ENCODE measurements at regions not wholly inside any gene's neighbourhood (a gene's known extent, or its start where the extent isn't known, plus 50 kb on each side); places are given as distances from the start of the nearest gene placed in this dataset.
A peak's percentile ranks its signal among the peaks of the same experiment; 100 is the strongest.

- DNase-seq = no peak
- Histone ChIP-seq H3K4me1 (ENCODE audit: control insufficient read depth in 2 of 3, insufficient read depth in 2 of 3, low read depth in 1 of 3, low read length in 3 of 3) (no peaks in the 10 kb centered on the region), H3K9ac (ENCODE audit: low read length in 3 of 3) (no peak overlapping the region), H3K4me3 (ENCODE audit: low read length in 3 of 3) (no peak overlapping the region), H3K9me3 (ENCODE audit: control insufficient read depth in 2 of 3, insufficient read depth in 1 of 3, low read length in 3 of 3) (no peaks in the 10 kb centered on the region), H3K36me3 (ENCODE audit: control insufficient read depth in 2 of 3, insufficient read depth in 3 of 3, low read length in 3 of 3) (no peaks in the 10 kb centered on the region), H3K27me3 (ENCODE audit: control insufficient read depth, insufficient read depth, low read length) (no peaks in the 10 kb centered on the region), H3K27ac (ENCODE audit: low read depth in 2 of 2, low read length in 2 of 2) (no peak overlapping the region)
- intact Hi-C loops (cut with DNase I) = no loop called here
- TF ChIP-seq CTCF (IDR thresholded peaks at IDR 0.05; ENCODE audit: borderline replicate concordance, extremely low read depth, insufficient read depth) = peak; percentile 8
- FAIRE-seq = no peak
These were observed 94.0 kb upstream of the RMST start for GRCh38 chr12:97368462-97369163.

GRCh38 chr12:97375310-97375709 lies 87.3 kb upstream of the RMST start:
- Histone ChIP-seq H3K9ac (ENCODE audit: low read length in 3 of 3) (no peak overlapping the region), H3K36me3 (ENCODE audit: control insufficient read depth in 2 of 3, insufficient read depth in 3 of 3, low read length in 3 of 3) (no peaks in the 10 kb centered on the region), H3K27me3 (ENCODE audit: control insufficient read depth, insufficient read depth, low read length) (no peaks in the 10 kb centered on the region), H3K4me1 (ENCODE audit: control insufficient read depth in 2 of 3, insufficient read depth in 2 of 3, low read depth in 1 of 3, low read length in 3 of 3) (no peaks in the 10 kb centered on the region), H3K27ac (ENCODE audit: low read depth in 2 of 2, low read length in 2 of 2) (no peak overlapping the region), H3K4me3 (ENCODE audit: low read length in 3 of 3) (no peak overlapping the region), H3K9me3 (ENCODE audit: control insufficient read depth in 2 of 3, insufficient read depth in 1 of 3, low read length in 3 of 3) (no peaks in the 10 kb centered on the region)
- no peak for DNase-seq
- no peak for FAIRE-seq
- TF ChIP-seq CTCF (IDR thresholded peaks at IDR 0.05; ENCODE audit: borderline replicate concordance, extremely low read depth, insufficient read depth) = no peak
- intact Hi-C loops (cut with DNase I) = no loop called here

GRCh38 chr12:97380440-97380839 lies 82.2 kb upstream of the RMST start:
- H3K27ac ChIP-seq (ENCODE audit: low read depth in 2 of 2, low read length in 2 of 2) = no peak overlapping the region
- no peaks in the 10 kb centered on the region for H3K27me3 ChIP-seq (ENCODE audit: control insufficient read depth, insufficient read depth, low read length)
- intact Hi-C loops (cut with DNase I) = no loop called here
- H3K36me3 ChIP-seq (ENCODE audit: control insufficient read depth in 2 of 3, insufficient read depth in 3 of 3, low read length in 3 of 3) = no peaks in the 10 kb centered on the region
- FAIRE-seq (no peak), DNase-seq (no peak)
- TF ChIP-seq CTCF (IDR thresholded peaks at IDR 0.05; ENCODE audit: borderline replicate concordance, extremely low read depth, insufficient read depth) = no peak
- peaks cover 0 to 7% (median 0%) of the 10 kb centered on the region in 3 donors for H3K9me3 ChIP-seq (ENCODE audit: control insufficient read depth in 2 of 3, insufficient read depth in 1 of 3, low read length in 3 of 3)
- no peak overlapping the region for H3K9ac ChIP-seq (ENCODE audit: low read length in 3 of 3)
- H3K4me3 ChIP-seq (ENCODE audit: low read length in 3 of 3) = no peak overlapping the region
- H3K4me1 ChIP-seq (ENCODE audit: control insufficient read depth in 2 of 3, insufficient read depth in 2 of 3, low read depth in 1 of 3, low read length in 3 of 3) = peaks cover 0 to 4% (median 0%) of the 10 kb centered on the region in 3 donors

GRCh38 chr12:97385121-97385520 lies 77.5 kb upstream of the RMST start:
- Histone ChIP-seq H3K9ac (ENCODE audit: low read length in 3 of 3) (no peak overlapping the region), H3K27me3 (ENCODE audit: control insufficient read depth, insufficient read depth, low read length) (no peaks in the 10 kb centered on the region), H3K9me3 (ENCODE audit: control insufficient read depth in 2 of 3, insufficient read depth in 1 of 3, low read length in 3 of 3) (peaks cover 0 to 7% (median 0%) of the 10 kb centered on the region in 3 donors), H3K36me3 (ENCODE audit: control insufficient read depth in 2 of 3, insufficient read depth in 3 of 3, low read length in 3 of 3) (no peaks in the 10 kb centered on the region), H3K4me1 (ENCODE audit: control insufficient read depth in 2 of 3, insufficient read depth in 2 of 3, low read depth in 1 of 3, low read length in 3 of 3) (peaks cover 0 to 4% (median 0%) of the 10 kb centered on the region in 3 donors), H3K27ac (ENCODE audit: low read depth in 2 of 2, low read length in 2 of 2) (peak overlapping the region in 1 of 2 donors; percentile 7), H3K4me3 (ENCODE audit: low read length in 3 of 3) (no peak overlapping the region)
- DNase-seq = no peak
- no peak for FAIRE-seq
- intact Hi-C loops (cut with DNase I) = no loop called here
- no peak for TF ChIP-seq CTCF (IDR thresholded peaks at IDR 0.05; ENCODE audit: borderline replicate concordance, extremely low read depth, insufficient read depth)

Data from kidney (tissue), 13 donors.